PC-3 (cell line): ENCODE measurements at regions not wholly inside any gene's neighbourhood (a gene's known extent, or its start where the extent isn't known, plus 50 kb on each side); places are given as distances from the start of the nearest gene placed in this dataset.
"Not testable (repeated sequence)": the region's sequence is repeated elsewhere in the genome, so short reads cannot be mapped to it uniquely, and the experiment has no call there.

Experiments
- ATAC-seq: fragments of 200-7000 bp; cut with Tn5 transposase; 2 replicates; pipeline ENCODE4 v1.9.1; 2020; ENCODE audit warnings: mild to moderate bottlenecking, moderate library complexity
- BruUV-seq: library from RNA; stranded (reverse); fragments of 400-500 nt; replicated peaks from 2 replicates; lab custom pipeline; 2021; lab: Mats Ljungman, UMichigan
- CTCF ChIA-PET: fragments of 300-600 bp; sonication (Branson Sonifier 250); formaldehyde crosslinking; loops from one replicate; lab custom pipeline; 2022; ENCODE audit warnings: antibody characterized with exemption; lab: Charles Lee
- POLR2A ChIA-PET: fragments of 300-600 bp; sonication (Branson Sonifier 250); formaldehyde crosslinking; loops from one replicate; lab custom pipeline; 2022; ENCODE audit warnings: antibody characterized with exemption; ENCODE audit not compliant: unreplicated experiment; lab: Charles Lee
- DNase-seq: peaks from one replicate; pipeline ENCODE4 v3.0.0-alpha.2; 2015
- H2AFZ ChIP-seq: fragments of 300-600 bp; sonication (generic); 2 replicates; pipeline ENCODE4 v1.6.0; 2016; ENCODE audit warnings: antibody characterized with exemption, low read length
- H3F3A ChIP-seq: fragments of 300-600 bp; sonication (generic); one replicate; pipeline ENCODE4 v1.6.0; 2017; ENCODE audit warnings: antibody characterized with exemption, low read length, control low read depth, mild to moderate bottlenecking; ENCODE audit not compliant: unreplicated experiment
- H3K27ac ChIP-seq: fragments of 300-600 bp; sonication (generic); 2 replicates; pipeline ENCODE4 v1.5.1; 2016; ENCODE audit warnings: mild to moderate bottlenecking, low read length
- H3K27me3 ChIP-seq: fragments of 300-600 bp; sonication (generic); 2 replicates; pipeline ENCODE4 v1.6.1; 2016; ENCODE audit warnings: low read length, mixed read lengths
- H3K36me3 ChIP-seq: fragments of 300-600 bp; sonication (generic); 2 replicates; pipeline ENCODE4 v1.6.1; 2016; ENCODE audit warnings: low read depth, mixed run types, low read length, mixed read lengths
- H3K4me1 ChIP-seq: fragments of 300-600 bp; sonication (generic); 2 replicates; pipeline ENCODE4 v1.5.1; 2016; ENCODE audit warnings: low read length; ENCODE audit not compliant: insufficient read depth
- H3K4me2 ChIP-seq: fragments of 300-600 bp; sonication (generic); 2 replicates; pipeline ENCODE4 v1.6.0; 2016; ENCODE audit warnings: low read length
- H3K4me3 ChIP-seq: fragments of 300-600 bp; sonication (generic); 2 replicates; pipeline ENCODE4 v1.5.1; 2016; ENCODE audit warnings: mild to moderate bottlenecking, low read length, mixed read lengths
- H3K79me2 ChIP-seq: fragments of 300-600 bp; sonication (generic); 2 replicates; pipeline ENCODE4 v1.6.1; 2017; ENCODE audit warnings: low read length, mixed read lengths
- H3K9ac ChIP-seq: fragments of 300-600 bp; sonication (generic); 2 replicates; pipeline ENCODE4 v1.6.0; 2016; ENCODE audit warnings: mild to moderate bottlenecking, low read length
- H3K9me2 ChIP-seq: fragments of 300-600 bp; sonication (generic); replicated peaks from 2 replicates; pipeline ENCODE4 v1.6.1; 2016; ENCODE audit warnings: mixed run types, low read length, mixed read lengths
- H3K9me3 ChIP-seq: fragments of 300-600 bp; sonication (generic); 2 replicates; pipeline ENCODE4 v1.6.1; 2016; ENCODE audit warnings: low read length, mixed read lengths
- H4K20me1 ChIP-seq: fragments of 300-600 bp; sonication (generic); 2 replicates; pipeline ENCODE4 v1.6.1; 2016; ENCODE audit warnings: low read length, mixed read lengths
- EZH2 ChIP-seq: fragments of 300-600 bp; sonication (generic); IDR thresholded peaks from one replicate; pipeline ENCODE4 v1.6.1; 2017; ENCODE audit warnings: antibody characterized with exemption, mild to moderate bottlenecking, low read length; ENCODE audit not compliant: unreplicated experiment
- EZH2phosphoT487 ChIP-seq: fragments of 300-600 bp; sonication (generic); IDR thresholded peaks from 2 replicates; pipeline ENCODE4 v1.6.1; 2018; ENCODE audit warnings: mild to moderate bottlenecking, antibody characterized with exemption, low read length, borderline replicate concordance
- intact Hi-C: fragments of 100-400 bp; cut with micrococcal nuclease; formaldehyde crosslinking; loops from 2 replicates; pipeline ENCODE4 v1.9.0; 2023
- TF ChIP-seq, protein P1 (sequence below): fragments of 300-600 bp; sonication (generic); conservative IDR thresholded peaks from 2 replicates; pipeline ENCODE4 v1.5.1; 2017; ENCODE audit warnings: antibody characterized with exemption, low read depth, mild to moderate bottlenecking, low read length

- H3K9ac ChIP-seq, POLR2A ChIA-PET, H3K4me2 ChIP-seq, BruUV-seq, H3K27ac ChIP-seq, H3K4me3 ChIP-seq, H4K20me1 ChIP-seq, ATAC-seq, H3K27me3 ChIP-seq, CTCF ChIA-PET, H3K4me1 ChIP-seq, H3K36me3 ChIP-seq, H3K9me3 ChIP-seq, intact Hi-C loops, DNase-seq, H3F3A ChIP-seq, H2AFZ ChIP-seq, H3K79me2 ChIP-seq, H3K9me2 ChIP-seq: not testable (repeated sequence)
Observed at GRCh38 chr13:18726524-18726923, 455.1 kb downstream of the TUBA3C start.

DNA sequence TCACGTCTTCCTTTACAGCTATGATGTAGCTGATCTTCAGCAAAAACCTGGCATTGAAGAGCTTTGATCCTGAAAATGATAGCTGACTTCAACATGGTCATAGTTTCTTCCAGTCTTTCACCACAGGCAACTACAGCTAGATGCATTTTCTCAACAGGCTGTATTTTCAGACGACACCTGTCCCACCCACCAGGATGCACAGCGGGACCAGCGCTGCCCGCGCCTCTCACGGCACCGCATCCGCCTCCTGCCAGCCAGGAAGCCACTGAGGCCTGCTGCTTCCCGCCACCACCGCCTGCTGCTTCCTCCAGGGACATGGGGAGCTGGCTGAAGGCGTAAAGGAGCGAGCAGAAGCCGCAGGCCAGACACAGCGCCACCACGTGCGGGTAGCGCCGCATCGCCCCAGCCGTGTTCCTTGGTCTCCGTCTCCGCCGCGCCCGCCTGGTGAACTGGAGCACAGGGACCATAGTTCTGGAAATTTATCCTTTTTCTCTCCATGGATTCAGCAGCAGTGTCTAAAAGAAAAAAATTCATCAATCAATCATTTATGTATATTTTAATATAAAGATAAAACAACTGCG, 456.3 kb downstream of the TUBA3C start:
- H3K4me3 ChIP-seq, intact Hi-C loops, BruUV-seq, POLR2A ChIA-PET, H2AFZ ChIP-seq, CTCF ChIA-PET, H3K4me1 ChIP-seq, H3K9me3 ChIP-seq, H3F3A ChIP-seq, DNase-seq, H3K4me2 ChIP-seq, ATAC-seq, H3K79me2 ChIP-seq, H3K36me3 ChIP-seq, H3K27ac ChIP-seq, H4K20me1 ChIP-seq, H3K27me3 ChIP-seq, H3K9me2 ChIP-seq, H3K9ac ChIP-seq: not testable (repeated sequence)

DNA sequence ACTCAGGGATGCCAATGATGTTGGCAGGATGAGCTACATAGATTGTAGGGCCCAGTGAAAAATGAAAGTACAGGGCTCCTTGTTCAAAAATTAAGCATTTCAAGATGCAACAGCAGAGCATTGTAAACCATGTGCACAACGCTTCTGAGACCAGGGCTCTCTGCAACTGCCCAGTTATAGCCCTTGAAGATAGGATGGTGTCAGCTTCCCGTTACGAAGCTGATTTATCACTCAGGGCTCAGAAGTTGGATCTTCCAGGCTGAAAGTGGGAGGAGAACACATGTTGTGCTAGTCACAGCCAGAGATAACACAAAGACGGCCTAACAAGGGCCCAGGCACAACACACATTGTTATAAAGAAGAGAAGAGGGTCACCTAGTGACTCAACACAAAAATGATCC, 466.7 kb downstream of the TUBA3C start:
- ChIA-PET POLR2A (no interaction called here), CTCF (no interaction called here)
- Histone ChIP-seq H3K27me3 (no peaks in the 10 kb centered on the region), H3K36me3 (no peaks in the 10 kb centered on the region), H3K9ac (no peak overlapping the region), H3K9me3 (no peaks in the 10 kb centered on the region), H3K9me2 (no peaks in the 10 kb centered on the region), H3K4me1 (no peaks in the 10 kb centered on the region), H3K79me2 (no peaks in the 10 kb centered on the region), H3K27ac (no peak overlapping the region), H3K4me3 (no peak overlapping the region), H4K20me1 (no peaks in the 10 kb centered on the region), H2AFZ (no peak overlapping the region), H3K4me2 (no peak overlapping the region), H3F3A (no peaks in the 10 kb centered on the region)
- intact Hi-C loops: no loop called here
- DNase-seq (no peak), ATAC-seq (no peak)
- TF ChIP-seq EZH2phosphoT487 (no peak), EZH2 (no peak)
- TF ChIP-seq, protein P1, sequence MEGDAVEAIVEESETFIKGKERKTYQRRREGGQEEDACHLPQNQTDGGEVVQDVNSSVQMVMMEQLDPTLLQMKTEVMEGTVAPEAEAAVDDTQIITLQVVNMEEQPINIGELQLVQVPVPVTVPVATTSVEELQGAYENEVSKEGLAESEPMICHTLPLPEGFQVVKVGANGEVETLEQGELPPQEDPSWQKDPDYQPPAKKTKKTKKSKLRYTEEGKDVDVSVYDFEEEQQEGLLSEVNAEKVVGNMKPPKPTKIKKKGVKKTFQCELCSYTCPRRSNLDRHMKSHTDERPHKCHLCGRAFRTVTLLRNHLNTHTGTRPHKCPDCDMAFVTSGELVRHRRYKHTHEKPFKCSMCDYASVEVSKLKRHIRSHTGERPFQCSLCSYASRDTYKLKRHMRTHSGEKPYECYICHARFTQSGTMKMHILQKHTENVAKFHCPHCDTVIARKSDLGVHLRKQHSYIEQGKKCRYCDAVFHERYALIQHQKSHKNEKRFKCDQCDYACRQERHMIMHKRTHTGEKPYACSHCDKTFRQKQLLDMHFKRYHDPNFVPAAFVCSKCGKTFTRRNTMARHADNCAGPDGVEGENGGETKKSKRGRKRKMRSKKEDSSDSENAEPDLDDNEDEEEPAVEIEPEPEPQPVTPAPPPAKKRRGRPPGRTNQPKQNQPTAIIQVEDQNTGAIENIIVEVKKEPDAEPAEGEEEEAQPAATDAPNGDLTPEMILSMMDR: no peak
- BruUV-seq: no TSS peak

GRCh38 chr13:18710673-18711072, 471.0 kb downstream of the TUBA3C start:
- DNase-seq, H3K9me2 ChIP-seq, H3K27ac ChIP-seq, H3K9ac ChIP-seq, H3K36me3 ChIP-seq, H3K4me3 ChIP-seq, H2AFZ ChIP-seq, H3K4me1 ChIP-seq, H3K9me3 ChIP-seq, H3K79me2 ChIP-seq, H3K27me3 ChIP-seq, POLR2A ChIA-PET, CTCF ChIA-PET, BruUV-seq, H3K4me2 ChIP-seq, H3F3A ChIP-seq, H4K20me1 ChIP-seq, ATAC-seq, intact Hi-C loops: not testable (repeated sequence)

- H4K20me1 ChIP-seq, intact Hi-C loops, BruUV-seq, H3K79me2 ChIP-seq, H3F3A ChIP-seq, H3K9ac ChIP-seq, H3K4me3 ChIP-seq, H3K4me1 ChIP-seq, H3K36me3 ChIP-seq, H3K27me3 ChIP-seq, H3K4me2 ChIP-seq, H3K27ac ChIP-seq, H3K9me3 ChIP-seq, ATAC-seq, H3K9me2 ChIP-seq, H2AFZ ChIP-seq, CTCF ChIA-PET, POLR2A ChIA-PET: not testable (repeated sequence)
- peak; percentile 2 for DNase-seq
Observed at GRCh38 chr13:18706538-18706937, 475.1 kb downstream of the TUBA3C start.
